ENCODE measurements at regions not wholly inside any gene's neighbourhood (a gene's known extent, or its start where the extent isn't known, plus 50 kb on each side); places are given as distances from the start of the nearest gene placed in this dataset.

- no peak for DNase-seq
These were observed 98.5 kb upstream of the PKDCC start for GRCh38 chr2:41949091-41949882.

- DNase-seq = no peak
These were observed 97.7 kb upstream of the PKDCC start for GRCh38 chr2:41949883-41950665.

GRCh38 chr2:41950666-41950960 is 97.2 kb upstream of the PKDCC start:
- no peak for DNase-seq

GRCh38 chr2:41954304-41955291 is 93.2 kb upstream of the PKDCC start:
- no peak for DNase-seq

- no peak for DNase-seq
These were observed 92.3 kb upstream of the PKDCC start for GRCh38 chr2:41955316-41956043.

- DNase-seq = no peak
These were observed 90.4 kb upstream of the PKDCC start for GRCh38 chr2:41957431-41957830.

- peak in 1 of 3 donors; percentile 10 for DNase-seq
These were observed 89.6 kb upstream of the PKDCC start for GRCh38 chr2:41958251-41958650.

GRCh38 chr2:41958775-41959174 is 89.0 kb upstream of the PKDCC start:
- no peak for DNase-seq

GRCh38 chr2:41959760-41960159 is 88.1 kb upstream of the PKDCC start:
- no peak for DNase-seq

GRCh38 chr2:41962922-41963622 is 84.7 kb upstream of the PKDCC start:
- no peak for DNase-seq

- peak; percentile 63 to 79 (median 78) for DNase-seq
These were observed 83.9 kb upstream of the PKDCC start for GRCh38 chr2:41963661-41964525.

- DNase-seq = no peak
These were observed 82.5 kb upstream of the PKDCC start for GRCh38 chr2:41965173-41965908.

GRCh38 chr2:41965909-41966295 is 81.9 kb upstream of the PKDCC start:
- no peak for DNase-seq

- peak; percentile 80 to 96 (median 90) for DNase-seq
These were observed 81.4 kb upstream of the PKDCC start for GRCh38 chr2:41966431-41966893.

- DNase-seq = no peak
These were observed 80.9 kb upstream of the PKDCC start for GRCh38 chr2:41966920-41967319.

GRCh38 chr2:41967476-41968181 is 80.2 kb upstream of the PKDCC start:
- peak in 1 of 3 donors; percentile 84 for DNase-seq

- DNase-seq = no peak
These were observed 79.6 kb upstream of the PKDCC start for GRCh38 chr2:41968182-41968578.

- peak in 1 of 3 donors; percentile 66 for DNase-seq
These were observed 76.7 kb upstream of the PKDCC start for GRCh38 chr2:41970988-41971660.
